ENCODE measurements at regions not wholly inside any gene's neighbourhood (a gene's known extent, or its start where the extent isn't known, plus 50 kb on each side); places are given as distances from the start of the nearest gene placed in this dataset.
"Not testable (repeated sequence)": the region's sequence is repeated elsewhere in the genome, so short reads cannot be mapped to it uniquely, and the experiment has no call there.

GRCh38 chr1:10948463-10948775 lies 64.0 kb upstream of the TARDBP start:
- Mint-ChIP-seq H3K36me3 (no peaks in the 10 kb centered on the region), H3K27ac (no peak overlapping the region), H3K9me3 (no peaks in the 10 kb centered on the region), H3K4me3 (no peak overlapping the region), H3K4me1 (peaks cover 15% of the 10 kb centered on the region), H3K27me3 (ENCODE audit: low read depth) (peaks cover 14% of the 10 kb centered on the region)
- no peak for DNase-seq (ENCODE audit: low spot score in 2 of 2, unreplicated experiment in 2 of 2)
- TF ChIP-seq, protein P1, sequence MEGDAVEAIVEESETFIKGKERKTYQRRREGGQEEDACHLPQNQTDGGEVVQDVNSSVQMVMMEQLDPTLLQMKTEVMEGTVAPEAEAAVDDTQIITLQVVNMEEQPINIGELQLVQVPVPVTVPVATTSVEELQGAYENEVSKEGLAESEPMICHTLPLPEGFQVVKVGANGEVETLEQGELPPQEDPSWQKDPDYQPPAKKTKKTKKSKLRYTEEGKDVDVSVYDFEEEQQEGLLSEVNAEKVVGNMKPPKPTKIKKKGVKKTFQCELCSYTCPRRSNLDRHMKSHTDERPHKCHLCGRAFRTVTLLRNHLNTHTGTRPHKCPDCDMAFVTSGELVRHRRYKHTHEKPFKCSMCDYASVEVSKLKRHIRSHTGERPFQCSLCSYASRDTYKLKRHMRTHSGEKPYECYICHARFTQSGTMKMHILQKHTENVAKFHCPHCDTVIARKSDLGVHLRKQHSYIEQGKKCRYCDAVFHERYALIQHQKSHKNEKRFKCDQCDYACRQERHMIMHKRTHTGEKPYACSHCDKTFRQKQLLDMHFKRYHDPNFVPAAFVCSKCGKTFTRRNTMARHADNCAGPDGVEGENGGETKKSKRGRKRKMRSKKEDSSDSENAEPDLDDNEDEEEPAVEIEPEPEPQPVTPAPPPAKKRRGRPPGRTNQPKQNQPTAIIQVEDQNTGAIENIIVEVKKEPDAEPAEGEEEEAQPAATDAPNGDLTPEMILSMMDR (IDR thresholded peaks at IDR 0.05; ENCODE audit: unreplicated experiment) = no peak

DNA sequence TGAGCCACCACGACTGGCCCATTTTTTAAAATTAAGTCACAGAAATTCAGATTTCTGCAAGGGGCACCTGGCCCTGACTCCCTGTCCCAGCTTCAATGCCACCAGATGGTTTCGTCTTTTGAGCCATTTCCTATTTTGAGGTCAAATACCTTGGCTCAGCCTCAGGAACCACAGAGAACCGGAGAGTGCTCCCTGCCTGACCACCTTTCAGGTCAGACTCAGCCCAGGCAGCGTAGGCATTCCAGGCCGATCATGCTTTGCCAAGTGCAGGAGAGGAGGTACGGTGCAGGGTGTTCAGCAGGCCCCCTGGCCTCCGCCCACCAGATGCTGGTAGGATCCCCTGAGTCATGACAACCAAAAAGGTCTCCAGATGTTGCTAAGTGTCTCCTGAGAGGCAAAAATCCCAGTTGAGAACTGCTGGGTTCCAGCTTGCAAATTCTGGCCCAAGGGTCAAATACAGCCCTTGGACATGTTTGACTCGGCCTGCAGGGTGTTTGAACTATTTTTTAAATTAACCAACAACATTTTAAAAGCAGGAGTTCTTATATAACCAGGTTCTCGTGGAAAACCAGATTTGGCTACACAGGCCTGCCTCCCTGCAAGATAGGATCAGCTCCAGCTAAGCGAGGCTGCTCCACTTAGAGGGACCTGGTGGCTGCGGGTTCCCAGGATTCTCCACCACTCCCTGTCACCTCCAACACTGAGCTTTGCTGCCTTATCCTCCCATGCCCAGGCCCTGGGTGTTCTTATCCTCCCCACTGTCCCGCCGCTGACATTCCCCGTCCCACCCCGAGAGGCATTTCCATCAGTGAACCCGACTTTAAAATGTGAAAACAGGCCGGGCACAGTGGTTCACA lies 61.9 kb upstream of the TARDBP start:
- H3K4me3 Mint-ChIP-seq = no peak overlapping the region
- no peaks in the 10 kb centered on the region for H3K9me3 Mint-ChIP-seq
- H3K27me3 Mint-ChIP-seq (ENCODE audit: low read depth) = peaks cover 2% of the 10 kb centered on the region
- H3K36me3 Mint-ChIP-seq = no peaks in the 10 kb centered on the region
- H3K27ac Mint-ChIP-seq = no peak overlapping the region
- TF ChIP-seq, protein P1 (IDR thresholded peaks at IDR 0.05; ENCODE audit: unreplicated experiment) = no peak
- DNase-seq (ENCODE audit: low spot score in 2 of 2, unreplicated experiment in 2 of 2) = no peak
- H3K4me1 Mint-ChIP-seq = peaks cover 6% of the 10 kb centered on the region

DNA sequence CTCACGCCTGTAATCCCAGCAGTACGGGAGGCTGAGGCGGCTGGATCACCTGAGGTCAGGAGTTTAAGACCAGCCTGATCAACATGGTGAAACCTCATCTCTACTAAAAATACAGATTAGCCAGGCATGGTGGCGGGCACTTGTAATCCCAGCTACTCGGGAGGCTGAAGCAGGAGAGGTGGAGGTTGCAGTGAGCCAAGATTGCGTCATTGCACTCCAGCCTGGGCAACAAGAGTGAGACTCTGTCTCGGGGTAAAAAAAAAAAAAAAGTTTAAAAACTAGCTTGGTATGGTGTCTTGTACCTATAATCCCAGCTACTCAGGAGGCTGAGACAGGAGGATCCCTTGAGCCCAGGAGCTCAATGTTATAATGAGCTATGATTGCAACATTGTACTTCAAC lies 61.2 kb upstream of the TARDBP start:
- H3K9me3 Mint-ChIP-seq; DNase-seq (ENCODE audit: low spot score in 2 of 2, unreplicated experiment in 2 of 2); H3K27ac Mint-ChIP-seq; H3K36me3 Mint-ChIP-seq; H3K4me3 Mint-ChIP-seq; H3K27me3 Mint-ChIP-seq (ENCODE audit: low read depth); H3K4me1 Mint-ChIP-seq: not testable (repeated sequence)

GRCh38 chr1:10951961-10952360 lies 60.5 kb upstream of the TARDBP start:
- H3K4me3 Mint-ChIP-seq = no peak overlapping the region
- H3K36me3 Mint-ChIP-seq = no peaks in the 10 kb centered on the region
- TF ChIP-seq, protein P1 (IDR thresholded peaks at IDR 0.05; ENCODE audit: unreplicated experiment) = no peak
- H3K9me3 Mint-ChIP-seq = no peaks in the 10 kb centered on the region
- DNase-seq (ENCODE audit: low spot score in 2 of 2, unreplicated experiment in 2 of 2) = no peak
- H3K4me1 Mint-ChIP-seq = no peaks in the 10 kb centered on the region
- H3K27ac Mint-ChIP-seq = no peak overlapping the region
- no peaks in the 10 kb centered on the region for H3K27me3 Mint-ChIP-seq (ENCODE audit: low read depth)

GRCh38 chr1:10953505-10954193 lies 58.8 kb upstream of the TARDBP start:
- TF ChIP-seq, protein P1 (IDR thresholded peaks at IDR 0.05; ENCODE audit: unreplicated experiment) = no peak
- H3K4me3 Mint-ChIP-seq = no peak overlapping the region
- H3K4me1 Mint-ChIP-seq = no peaks in the 10 kb centered on the region
- no peak for DNase-seq (ENCODE audit: low spot score in 2 of 2, unreplicated experiment in 2 of 2)
- no peaks in the 10 kb centered on the region for H3K9me3 Mint-ChIP-seq
- H3K27me3 Mint-ChIP-seq (ENCODE audit: low read depth) = peaks cover 8% of the 10 kb centered on the region
- no peaks in the 10 kb centered on the region for H3K36me3 Mint-ChIP-seq
- no peak overlapping the region for H3K27ac Mint-ChIP-seq

GRCh38 chr1:10957133-10957532 lies 55.3 kb upstream of the TARDBP start:
- H3K27ac Mint-ChIP-seq = no peak overlapping the region
- H3K36me3 Mint-ChIP-seq = no peaks in the 10 kb centered on the region
- peaks cover 3% of the 10 kb centered on the region for H3K4me1 Mint-ChIP-seq
- peaks cover 14% of the 10 kb centered on the region for H3K27me3 Mint-ChIP-seq (ENCODE audit: low read depth)
- no peak overlapping the region for H3K4me3 Mint-ChIP-seq
- TF ChIP-seq, protein P1 (IDR thresholded peaks at IDR 0.05; ENCODE audit: unreplicated experiment) = no peak
- DNase-seq (ENCODE audit: low spot score in 2 of 2, unreplicated experiment in 2 of 2) = no peak
- H3K9me3 Mint-ChIP-seq = no peaks in the 10 kb centered on the region

Measured in mesothelial cell of epicardium (in vitro differentiated cells).